Activated T-helper 1 cell treated with anti-CD3 and anti-CD28 coated beads, Interleukin-2, amount 50 U/mL, for 16 hours (primary cell): ENCODE measurements at regions not wholly inside any gene's neighbourhood (a gene's known extent, or its start where the extent isn't known, plus 50 kb on each side); places are given as distances from the start of the nearest gene placed in this dataset.

Experiments used
- DNase-seq, 2 donors: peaks; one replicate each; pipeline ENCODE4 v3.0.0-alpha.2; 2020; ENCODE audit warnings: low read depth in 1 of 2, low spot score in 1 of 2

DNA sequence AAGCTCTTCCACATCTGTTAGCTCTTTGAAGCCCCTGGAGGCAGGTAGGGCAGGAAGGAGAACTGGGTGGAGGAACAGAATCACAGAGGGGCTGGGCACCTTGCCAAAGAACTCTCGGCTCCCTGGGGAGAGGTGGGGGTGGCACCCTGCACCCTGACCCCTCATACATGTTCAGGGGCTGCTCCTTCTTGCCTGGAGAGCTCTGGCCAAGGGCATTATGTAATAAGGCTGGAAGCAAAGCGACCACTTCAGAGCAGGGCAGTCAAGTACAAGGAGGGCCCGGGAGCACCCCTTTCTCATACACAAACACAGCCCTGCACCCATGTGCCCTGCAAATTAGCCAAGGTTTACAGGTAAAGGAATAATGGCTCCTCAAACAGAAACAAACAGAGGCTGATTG lies 351.9 kb upstream of the TSHZ3 start:
- DNase-seq = no peak

DNA sequence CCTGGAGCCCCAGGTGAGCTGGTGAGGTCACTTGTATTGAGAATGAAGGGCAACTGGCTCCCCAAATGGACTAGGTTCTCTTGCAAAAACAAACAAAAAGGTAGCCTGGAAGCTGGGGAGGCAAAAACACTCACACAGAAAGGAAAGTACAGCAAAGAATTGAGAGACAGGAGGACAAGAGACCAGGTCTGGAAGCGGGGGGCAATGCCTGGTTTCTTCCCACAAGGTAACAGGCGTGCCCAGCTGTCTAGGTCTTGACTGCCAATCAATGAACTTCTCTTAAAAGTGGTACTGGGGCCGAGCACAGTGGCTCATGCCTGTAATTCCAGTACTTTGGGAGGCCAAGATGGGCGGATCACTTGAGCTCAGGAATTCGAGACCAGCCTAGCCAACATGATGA lies 356.4 kb upstream of the TSHZ3 start:
- DNase-seq = no peak

DNA sequence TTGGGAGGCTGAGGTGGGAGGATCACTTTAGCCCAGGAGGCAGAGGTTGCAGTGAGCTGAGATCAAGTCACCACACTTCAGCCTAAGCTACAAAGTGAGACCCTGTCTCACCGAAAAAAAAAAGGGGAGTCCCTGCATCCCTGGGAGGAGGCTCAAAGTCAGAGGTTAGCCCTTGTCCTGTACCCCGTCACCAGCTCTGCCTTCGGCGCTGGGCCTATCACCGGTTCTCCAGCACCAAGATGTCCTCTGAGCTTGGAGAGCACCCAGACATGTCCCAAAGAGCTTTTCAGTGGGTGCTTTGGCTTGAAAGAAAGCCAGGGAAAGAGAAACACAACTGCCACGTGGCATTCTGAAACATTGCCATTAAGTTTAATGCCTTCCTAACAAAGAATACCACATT lies 356.9 kb upstream of the TSHZ3 start:
- no peak for DNase-seq

DNA sequence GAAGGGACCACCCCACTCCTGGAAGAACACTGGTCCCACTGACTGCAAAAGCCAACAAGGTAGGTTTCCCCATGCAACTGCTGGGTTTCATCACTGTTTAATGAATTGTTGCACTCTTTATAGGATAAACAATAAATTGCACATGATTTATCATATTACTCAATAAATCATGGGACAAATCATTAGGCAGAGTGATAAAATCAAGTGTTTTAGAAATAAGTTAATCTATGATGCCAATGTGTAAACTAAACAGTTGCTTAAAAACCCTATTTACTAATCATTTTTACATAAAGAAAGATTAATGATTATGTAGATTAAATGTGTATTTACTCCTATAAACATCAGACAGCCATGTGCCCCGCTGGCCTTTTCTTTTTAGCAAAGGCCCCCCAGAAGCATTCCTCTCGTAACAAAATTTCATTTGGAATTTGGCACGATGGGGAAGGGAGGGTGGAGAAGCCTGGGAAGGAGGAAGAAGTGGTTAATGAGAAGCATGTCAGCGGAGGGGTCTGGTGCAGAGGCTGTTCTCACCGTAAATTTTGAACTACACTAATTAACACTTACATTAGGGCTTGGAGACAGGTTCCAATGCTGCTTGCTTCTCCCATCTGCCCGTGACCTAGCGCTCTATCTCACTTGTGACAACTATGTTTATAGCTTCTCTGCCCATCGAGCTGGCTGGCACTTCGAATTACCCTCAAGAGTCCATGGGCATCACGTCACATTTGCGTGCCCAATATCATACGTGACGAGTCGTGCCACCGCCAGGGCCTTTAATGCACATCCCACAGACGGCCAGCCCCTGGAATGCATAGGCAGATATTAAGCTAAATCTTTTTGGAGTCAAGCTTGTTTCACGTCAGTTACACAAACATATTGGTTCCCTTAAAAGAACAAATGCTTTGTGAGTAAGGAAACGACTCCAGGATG lies 357.7 kb upstream of the TSHZ3 start:
- DNase-seq = no peak

DNA sequence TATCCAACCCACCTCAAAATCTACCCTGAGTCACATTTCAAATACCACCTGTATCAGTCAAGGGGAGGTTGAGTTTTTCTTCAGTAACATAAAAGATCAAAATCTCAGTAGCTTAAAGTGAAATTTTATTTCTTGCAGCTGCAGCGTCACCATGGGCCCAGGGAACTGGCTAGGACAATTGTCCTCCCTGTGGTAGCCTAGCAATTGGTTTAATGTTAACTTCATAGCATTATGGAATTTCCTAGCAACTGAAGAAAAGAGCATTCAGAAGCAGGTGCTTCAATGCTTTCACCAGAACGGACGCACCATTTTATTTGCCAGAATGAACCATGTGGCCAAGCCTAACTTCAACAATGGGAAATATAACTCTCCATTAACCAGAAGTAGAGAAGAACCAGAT lies 359.3 kb upstream of the TSHZ3 start:
- no peak for DNase-seq

DNA sequence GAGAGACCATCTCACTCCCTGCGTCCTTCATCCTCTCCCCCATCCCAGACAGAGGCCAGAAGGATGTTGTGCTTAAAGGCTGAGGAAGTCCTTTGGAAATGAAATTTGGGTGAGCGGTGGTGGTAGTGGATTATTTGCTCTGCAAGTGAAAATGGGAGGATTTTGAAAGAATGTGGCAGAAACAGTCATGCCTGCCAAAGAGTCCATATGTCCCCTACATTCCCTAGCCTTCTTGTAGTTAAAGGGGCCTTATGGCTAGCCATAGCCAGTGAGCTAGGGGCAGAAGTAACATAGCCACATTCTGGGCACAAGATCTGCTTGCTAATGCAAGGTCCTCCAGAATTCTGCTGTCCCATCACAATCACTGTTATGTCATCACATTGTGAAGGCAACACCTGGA lies 360.2 kb upstream of the TSHZ3 start:
- DNase-seq = no peak

DNA sequence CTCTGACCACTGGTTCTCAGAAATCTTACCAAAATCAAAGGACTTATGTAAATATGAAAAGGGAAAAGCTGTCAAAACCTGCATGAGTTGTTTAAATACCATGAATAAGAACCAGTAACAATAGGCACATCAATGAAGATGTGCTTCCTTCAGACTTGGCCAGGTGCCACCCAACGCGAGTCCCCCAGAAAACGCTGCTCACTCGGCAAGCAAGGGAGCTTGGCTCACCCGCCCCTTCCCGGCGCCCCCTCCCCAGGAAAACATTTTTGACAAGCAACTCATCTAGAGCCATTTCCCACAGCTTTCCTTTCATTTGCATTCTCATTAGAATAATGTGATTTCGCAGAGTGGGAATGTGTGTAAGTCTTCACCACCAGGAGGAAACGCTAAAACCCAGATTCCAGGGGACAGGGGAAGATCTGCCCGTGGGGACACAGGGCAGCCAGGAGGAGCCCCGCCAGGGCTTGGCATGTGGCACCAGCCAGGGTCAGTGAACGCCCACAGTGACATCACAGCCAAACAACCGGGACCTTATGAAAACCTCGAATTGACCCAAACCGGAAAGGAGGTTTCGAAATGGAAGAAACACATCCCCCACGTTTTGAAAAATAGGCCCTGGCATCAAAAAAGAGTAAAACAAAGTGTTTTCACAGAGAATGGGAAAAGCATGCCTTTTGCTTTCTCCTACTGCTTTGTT lies 366.2 kb upstream of the TSHZ3 start:
- no peak for DNase-seq

DNA sequence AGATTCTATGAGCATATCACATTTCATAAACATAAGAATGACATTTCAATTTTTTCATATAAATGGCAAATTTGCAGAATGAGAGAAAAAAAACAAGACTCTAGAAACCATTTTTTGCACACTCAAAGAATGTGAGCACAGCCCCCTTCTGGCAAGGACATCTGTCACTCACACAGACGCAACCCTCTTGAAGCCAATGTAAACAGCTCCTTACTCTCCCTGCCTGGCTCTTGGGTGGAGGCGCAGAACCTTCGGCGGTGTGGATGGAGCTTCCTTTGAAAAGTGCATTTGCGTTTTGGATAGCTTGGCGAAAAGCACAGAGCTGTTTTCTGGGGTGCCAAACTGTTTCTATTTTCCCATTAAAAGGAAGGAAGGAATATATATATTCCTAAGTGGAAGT lies 367.6 kb upstream of the TSHZ3 start:
- DNase-seq = no peak

DNA sequence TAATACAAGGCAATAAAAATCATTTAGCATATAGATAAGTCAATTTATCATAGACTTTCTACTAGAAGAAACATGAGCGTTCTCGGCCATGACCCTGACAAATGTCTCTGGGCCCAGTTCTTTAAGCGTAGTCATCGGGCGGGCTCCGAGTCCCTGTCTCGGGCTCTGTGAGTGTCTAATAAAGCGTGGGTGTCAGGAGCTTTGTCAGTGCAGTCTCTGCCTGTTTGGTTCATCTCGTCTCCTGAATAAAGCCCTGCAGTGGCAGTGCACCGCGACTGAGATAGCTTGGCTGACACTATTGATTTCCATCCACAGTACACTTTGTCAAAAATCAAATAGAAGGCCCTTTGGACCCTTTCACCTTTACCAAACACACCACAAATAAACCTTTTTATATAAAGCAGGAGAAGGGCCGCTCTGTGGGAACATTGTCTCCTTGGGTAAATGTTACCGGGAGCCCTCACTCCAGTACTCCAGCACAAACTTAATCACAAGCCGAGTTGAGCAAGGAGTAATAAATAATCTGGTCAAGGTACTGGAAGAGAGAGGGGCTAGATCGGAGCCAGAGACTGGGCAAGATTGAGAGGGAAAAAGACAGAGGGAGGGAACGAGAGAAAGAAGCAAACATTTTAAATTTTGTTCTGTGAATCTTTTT lies 368.2 kb upstream of the TSHZ3 start:
- no peak for DNase-seq

DNA sequence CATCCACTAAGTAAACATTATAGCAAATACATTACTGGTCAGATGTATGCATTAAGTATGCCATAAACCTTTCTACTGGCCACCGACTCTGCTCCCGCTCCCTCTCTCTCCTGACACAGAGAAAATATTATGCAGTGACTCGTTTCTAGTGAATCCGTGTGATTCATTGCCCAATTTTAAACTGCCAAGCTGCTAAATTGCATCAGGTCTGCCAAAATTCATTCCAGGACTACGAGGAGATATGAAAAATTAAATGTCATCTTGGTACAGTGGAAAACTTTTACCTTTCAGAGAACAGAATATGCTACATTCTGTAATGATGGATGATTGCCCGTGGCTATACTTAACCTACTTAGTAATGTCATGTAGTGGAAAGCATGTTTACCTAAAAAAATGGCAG lies 368.8 kb upstream of the TSHZ3 start:
- DNase-seq = no peak

DNA sequence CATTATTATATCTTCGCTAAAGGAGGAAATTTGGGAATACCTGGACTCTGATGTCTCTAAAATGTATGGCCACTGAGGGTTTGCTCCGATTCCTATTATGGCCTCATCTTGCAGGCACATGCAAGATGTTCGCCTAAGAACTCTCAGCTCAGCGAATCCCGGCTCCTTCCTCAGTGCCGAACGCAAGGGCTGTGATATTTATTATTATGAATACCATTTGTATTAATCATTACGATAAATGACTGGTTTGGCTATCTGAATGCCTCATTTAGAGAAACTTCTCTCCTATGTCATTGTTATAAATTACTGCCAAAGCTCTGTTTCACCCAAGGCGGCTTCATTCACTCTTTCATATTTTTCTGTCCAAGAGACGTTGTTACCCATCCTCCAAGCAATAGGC lies 369.7 kb upstream of the TSHZ3 start:
- DNase-seq = no peak

DNA sequence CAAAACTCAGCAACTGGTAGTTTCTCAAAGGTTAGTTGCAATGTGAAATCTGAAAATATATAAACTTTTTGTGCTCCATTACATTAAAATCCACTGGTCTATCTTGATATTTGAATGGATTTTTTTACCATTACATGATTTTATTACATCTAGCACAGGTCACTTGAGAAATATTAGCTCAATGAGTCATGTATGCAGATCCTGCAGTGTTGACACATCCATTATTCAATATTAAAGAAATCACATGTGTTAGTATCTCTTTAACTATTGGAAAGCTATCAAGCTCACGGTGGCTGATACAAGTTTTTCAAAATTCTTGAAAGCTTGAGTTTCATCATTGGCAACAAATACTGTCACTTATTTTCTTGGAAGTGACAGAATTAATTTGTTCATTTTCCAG lies 373.9 kb upstream of the TSHZ3 start:
- no peak for DNase-seq

DNA sequence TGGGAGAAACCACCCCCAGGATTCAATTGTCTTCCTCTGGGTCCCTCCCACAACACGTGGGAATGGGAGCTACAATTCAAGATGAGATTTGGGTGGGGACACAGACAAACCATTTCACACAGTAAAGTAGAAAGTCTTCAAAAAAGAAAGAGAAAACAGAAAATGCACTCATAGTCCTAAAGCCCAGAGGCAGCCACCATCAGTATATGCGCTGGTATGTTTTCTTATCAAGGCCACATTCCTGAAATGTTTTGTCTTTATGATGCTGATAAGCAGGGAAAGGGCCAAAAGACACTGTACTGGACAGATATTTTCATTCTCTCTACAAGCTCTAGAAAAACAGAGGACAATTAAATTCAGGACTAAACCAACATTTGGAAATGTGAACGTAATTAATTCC lies 375.8 kb upstream of the TSHZ3 start:
- DNase-seq = no peak

DNA sequence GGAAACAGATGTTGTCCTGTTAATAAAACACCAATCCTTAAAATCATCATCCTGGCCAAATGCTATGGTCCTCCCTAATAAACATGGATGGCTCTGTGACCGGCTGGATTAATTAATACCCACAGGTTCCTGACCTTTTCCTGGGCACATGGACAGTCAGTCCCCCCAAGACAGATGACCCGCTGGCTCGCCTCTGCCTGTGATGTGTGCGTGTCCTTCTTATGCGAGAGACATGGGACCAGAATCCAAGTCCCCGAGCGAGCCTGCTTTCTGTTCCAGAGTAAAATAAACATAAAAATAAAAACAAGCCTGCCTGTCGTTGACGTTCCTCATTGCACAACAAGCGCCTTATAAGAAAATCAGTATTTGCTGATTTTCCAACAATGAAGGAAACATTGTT lies 378.3 kb upstream of the TSHZ3 start:
- DNase-seq = no peak

DNA sequence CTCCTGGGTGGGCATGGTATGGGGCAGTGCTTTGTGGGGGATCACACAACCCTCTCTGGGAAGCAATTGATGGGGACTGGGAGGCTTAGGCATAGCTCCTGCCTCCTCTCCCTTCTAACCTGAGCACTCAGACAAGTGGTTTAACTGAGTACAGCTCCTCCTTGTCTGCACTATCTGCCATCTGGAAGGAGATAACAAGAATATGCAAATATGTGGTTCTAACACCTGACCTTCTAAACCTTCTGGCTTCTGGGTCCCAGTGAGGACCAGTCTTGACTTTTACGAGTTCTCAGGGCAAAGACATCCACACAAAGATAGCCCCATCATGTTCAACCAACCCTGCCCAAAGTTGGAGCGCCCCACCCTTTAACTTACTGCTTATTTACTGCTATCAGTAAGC lies 381.0 kb upstream of the TSHZ3 start:
- DNase-seq = no peak

DNA sequence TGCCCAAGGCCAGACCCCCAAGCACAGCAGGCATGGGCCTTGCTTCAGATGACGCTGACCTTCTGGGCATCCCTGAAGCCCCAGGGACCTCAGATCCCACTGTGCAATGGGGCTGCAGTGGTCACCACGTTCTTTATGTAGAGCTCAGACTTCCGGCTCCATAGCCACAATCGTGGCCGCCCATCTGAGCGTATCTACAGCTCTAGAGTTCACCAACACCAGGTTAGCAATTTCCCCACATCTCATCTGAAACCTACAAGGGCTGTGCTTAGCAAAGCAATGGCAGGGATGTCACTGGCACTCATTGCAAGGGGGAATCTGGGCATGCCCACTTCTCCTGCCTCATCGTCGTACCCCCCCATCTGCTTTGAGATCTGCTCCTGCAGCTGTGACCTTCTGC lies 384.4 kb upstream of the TSHZ3 start:
- DNase-seq = no peak

DNA sequence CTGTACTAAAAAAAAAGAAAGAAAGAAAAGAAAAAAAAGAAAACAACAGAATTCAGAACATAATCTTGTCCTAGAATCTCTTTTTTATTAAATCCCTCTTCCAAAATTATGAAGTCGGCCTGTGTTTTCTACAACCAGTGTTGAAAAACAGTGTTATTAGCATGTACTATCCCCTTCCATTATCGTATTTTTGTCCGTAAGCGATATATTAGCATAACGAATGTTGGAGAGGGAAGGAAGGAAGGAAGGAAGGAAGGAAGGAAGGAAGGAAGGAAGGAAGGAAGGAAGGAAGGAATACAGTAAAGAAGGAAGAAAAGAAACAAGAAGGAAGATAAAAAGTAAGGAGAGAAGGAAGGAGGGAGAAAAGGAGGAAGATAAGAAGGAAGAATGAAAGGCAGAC lies 393.0 kb upstream of the TSHZ3 start:
- no peak for DNase-seq

DNA sequence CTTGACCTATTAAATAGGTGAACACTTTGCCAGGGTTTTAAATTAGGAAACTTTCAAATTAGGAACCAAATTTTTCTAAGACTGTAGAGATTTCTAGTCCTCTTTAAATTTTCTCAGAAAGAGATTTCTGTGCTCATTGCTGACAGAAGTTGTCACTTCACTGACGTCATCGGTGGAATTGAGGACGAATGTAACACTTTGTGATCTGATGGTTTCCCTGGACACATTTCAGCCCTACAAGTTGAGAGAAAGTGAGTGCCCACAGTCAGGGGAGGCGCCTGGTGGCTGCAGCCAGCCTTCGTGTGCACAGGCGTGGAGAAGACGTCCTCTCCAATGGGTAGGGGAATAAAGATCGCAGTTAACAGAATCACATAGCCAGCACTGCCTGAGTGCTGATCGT lies 396.5 kb upstream of the TSHZ3 start:
- no peak for DNase-seq

DNA sequence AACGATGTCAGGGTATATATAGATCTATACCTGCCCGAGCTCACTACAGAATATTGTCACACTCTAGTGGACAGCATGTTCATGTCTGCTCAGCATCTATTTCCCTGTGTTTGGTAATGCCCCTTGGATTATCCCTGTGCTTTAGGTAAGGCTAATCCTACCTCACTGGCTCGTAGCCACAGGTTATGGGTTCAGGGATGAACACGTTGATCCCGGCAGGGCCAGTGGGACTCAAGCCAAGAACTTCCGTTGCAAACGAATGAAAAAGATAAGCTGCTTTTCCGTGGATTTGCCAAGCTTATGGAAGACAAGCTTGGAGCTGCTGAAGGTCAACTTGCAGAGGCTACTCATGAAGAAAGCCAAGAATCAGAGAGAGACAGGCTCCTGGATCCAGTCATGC lies 400.0 kb upstream of the TSHZ3 start:
- DNase-seq = no peak

DNA sequence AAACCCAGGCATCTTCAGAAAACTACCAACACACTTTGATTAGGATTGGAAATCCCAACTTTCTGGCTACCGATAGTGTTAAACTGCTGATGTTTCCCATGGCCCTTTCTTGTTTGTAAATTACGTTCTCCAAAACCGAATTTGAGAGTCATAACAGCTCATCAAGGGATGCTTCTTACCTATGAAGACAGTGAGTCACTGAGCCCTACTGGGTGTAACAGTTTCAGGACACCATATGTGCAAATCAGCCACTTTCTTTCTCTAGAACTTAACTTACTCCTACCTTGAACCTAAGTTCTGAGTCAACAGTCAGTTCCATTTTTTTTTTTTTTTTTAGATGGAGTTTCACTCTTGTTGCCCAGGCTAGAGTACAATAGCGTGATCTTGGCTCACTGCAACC lies 410.1 kb upstream of the TSHZ3 start:
- DNase-seq = no peak

DNA sequence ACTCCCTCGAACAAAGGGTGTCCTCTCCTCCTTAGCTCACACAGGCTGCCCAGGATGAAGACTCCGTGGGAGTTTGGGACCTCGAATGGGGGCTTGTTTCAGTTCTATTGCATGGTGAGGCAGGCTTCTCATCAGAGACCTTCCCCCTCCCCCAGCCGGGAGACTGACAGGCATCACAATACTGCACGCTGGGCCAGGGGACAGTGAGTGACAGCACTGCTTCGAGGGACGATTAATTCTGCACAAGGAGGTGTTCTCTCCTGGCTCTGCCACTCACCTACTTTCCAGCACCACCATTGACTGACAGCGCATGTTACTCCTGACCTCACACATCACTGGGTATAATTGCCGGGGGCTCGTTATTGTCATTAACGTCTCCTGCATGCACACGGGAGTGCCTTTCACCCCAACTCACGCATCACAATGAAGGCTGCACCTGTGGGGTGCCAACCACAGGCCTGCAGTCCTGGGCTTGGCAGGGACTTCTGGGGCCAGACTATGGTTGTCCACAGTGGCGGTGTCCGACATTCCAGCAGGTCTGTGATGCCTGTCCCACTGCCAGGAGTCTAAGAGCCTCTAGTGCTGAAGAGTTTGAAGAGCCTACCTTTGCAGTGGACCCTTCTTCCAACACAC lies 412.2 kb upstream of the TSHZ3 start:
- no peak for DNase-seq

DNA sequence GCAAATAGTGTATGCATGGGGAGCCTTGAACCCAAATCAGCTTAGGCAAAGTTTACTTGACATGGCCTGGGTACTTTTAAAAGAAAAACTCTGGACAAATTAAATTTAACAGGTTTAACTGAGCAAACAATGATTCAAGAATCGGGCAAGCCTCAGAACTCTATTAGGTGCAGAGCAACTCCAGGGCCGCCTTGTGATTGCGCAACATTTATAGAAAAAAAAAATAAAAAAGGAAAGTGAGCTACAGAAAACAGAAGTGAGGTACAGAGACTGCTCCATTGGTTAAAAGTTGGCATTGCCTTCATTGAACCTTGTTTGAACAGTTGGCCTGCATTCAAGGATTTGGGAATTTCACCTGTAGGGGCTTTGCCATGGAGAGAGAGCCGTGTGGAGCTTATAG lies 421.0 kb upstream of the TSHZ3 start:
- DNase-seq = no peak
